Spleen (tissue), 11 donors: ENCODE measurements at regions not wholly inside any gene's neighbourhood (a gene's known extent, or its start where the extent isn't known, plus 50 kb on each side); places are given as distances from the start of the nearest gene placed in this dataset.

Experiments used
- DNase-seq: peaks from one replicate; pipeline ENCODE4 v3.0.0-alpha.2; 2020
- H3K27ac ChIP-seq, 8 donors: fragments of 200-600 bp; sonication (generic) in 7 of 8; 1 replicate in 4 of 8; 2 replicates in 4 of 8; pipeline versions ENCODE4 v1.5.0 to v1.8.0; 2016 to 2021; ENCODE audit warnings: inconsistent platforms in 4 of 8, mild to moderate bottlenecking in 4 of 8, moderate library complexity in 1 of 8
- H3K27me3 ChIP-seq, 7 donors: fragments of 200-600 bp; sonication (generic) in 6 of 7; replicated peaks in 1 of 7; 1 replicate in 4 of 7; 2 replicates in 3 of 7; pipeline versions ENCODE4 v1.5.0 to v1.8.0; 2016 to 2021; ENCODE audit warnings: inconsistent platforms in 3 of 7, mild to moderate bottlenecking in 1 of 7
- H3K36me3 ChIP-seq, 6 donors: fragments of 200-600 bp; sonication (generic) in 5 of 6; 1 replicate in 4 of 6; 2 replicates in 2 of 6; pipeline versions ENCODE4 v1.5.0 to v1.8.0; 2016 to 2021; ENCODE audit warnings: inconsistent platforms in 2 of 6
- H3K4me1 ChIP-seq, 6 donors: fragments of 200-600 bp; sonication (generic) in 5 of 6; 1 replicate in 3 of 6; 2 replicates in 3 of 6; pipeline versions ENCODE4 v1.5.0 to v1.8.0; 2016 to 2021; ENCODE audit warnings: inconsistent platforms in 3 of 6
- H3K4me3 ChIP-seq, 8 donors: fragments of 200-600 bp; sonication (generic) in 7 of 8; 1 replicate in 4 of 8; 2 replicates in 4 of 8; pipeline versions ENCODE4 v1.5.0 to v1.8.0; 2016 to 2021; ENCODE audit warnings: inconsistent platforms in 4 of 8, mild to moderate bottlenecking in 4 of 8, moderate library complexity in 2 of 8
- H3K9me3 ChIP-seq, 8 donors: fragments of 200-600 bp; sonication (generic) in 7 of 8; 1 replicate in 4 of 8; 2 replicates in 4 of 8; pipeline versions ENCODE4 v1.5.0 to v1.8.0; 2016 to 2021; ENCODE audit warnings: inconsistent platforms in 4 of 8
- POLR2A ChIP-seq, 3 donors: fragments of 450-650 bp; IDR thresholded peaks; one replicate each; pipeline ENCODE4 v1.5.1; 2017; ENCODE audit warnings: antibody characterized with exemption in 3 of 3, mild to moderate bottlenecking in 1 of 3
- POLR2AphosphoS5 ChIP-seq, 3 donors: sonication (generic); formaldehyde crosslinking; IDR thresholded peaks; one replicate each; pipeline ENCODE4 v1.5.1; 2017; ENCODE audit warnings: antibody characterized with exemption in 3 of 3
- WGBS, 5 donors: extraction: QIAGEN DNeasy Blood & Tissue Kit in 3 of 5; methylation state at CpG; one replicate each; pipeline versions ENCODE4 v1.1.5 to v1.1.7; 2013 to 2018; 5-methylcytosine and 5-hydroxymethylcytosine counted together
- intact Hi-C: fragments of 100-400 bp; cut with DNase I; formaldehyde crosslinking; loops from one replicate; pipeline ENCODE4 v1.15.0; 2023; ENCODE audit warnings: low total_unique reads
- TF ChIP-seq, protein P1 (sequence below), 11 experiments: fragments of 200-600 bp in 7 of 11; fragments of 450-650 bp in 4 of 11; sonication (generic) in 4 of 11; IDR thresholded peaks in 8 of 11; conservative IDR thresholded peaks in 3 of 11; 1 replicate in 7 of 11; 2 replicates in 4 of 11; pipeline versions ENCODE4 v1.4.0 to v1.8.0; 2016 to 2021; ENCODE audit warnings: antibody characterized with exemption in 11 of 11, inconsistent platforms in 4 of 11, mild to moderate bottlenecking in 1 of 11
- donor health status: healthy with polysubstance abuse.
- donor health status: DM: no; HTN: no; CAD: no; lungs with moderate emphysema.
- donor health status: DM: no; HTN: no; CAD: no.
- donor health status: Bipolar disorder and iron deficiency.
- donor health status: healthy.
- donor health status: DM: no; HTN: no; CAD: no.
- donor health status: DM: yes; HTN: yes; CAD: no.

DNA sequence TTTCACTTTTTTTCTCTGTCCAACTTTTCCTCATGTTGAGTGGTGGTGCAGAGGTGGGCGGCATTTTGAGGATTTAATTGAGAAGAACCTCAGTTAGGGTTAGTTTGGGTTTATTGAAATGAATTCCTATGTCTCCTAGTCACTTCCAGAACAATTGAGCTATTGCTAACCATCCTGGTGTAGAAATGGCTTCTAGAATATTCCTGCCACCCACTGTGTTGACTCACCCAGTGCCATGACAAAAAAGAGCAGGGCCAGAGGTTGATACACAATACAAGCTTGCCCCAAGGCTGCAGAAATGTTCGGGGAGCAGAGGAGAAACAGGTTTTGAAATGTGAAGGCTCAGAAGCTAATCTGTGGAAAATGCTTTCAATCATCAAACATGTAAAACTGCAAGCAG, 167.1 kb upstream of the TRIB2 start:
- Histone ChIP-seq H3K4me3 (no peak overlapping the region), H3K27ac (no peak overlapping the region), H3K27me3 (no peaks in the 10 kb centered on the region), H3K4me1 (peaks cover 0 to 7% (median 1%) of the 10 kb centered on the region in 6 donors), H3K36me3 (no peaks in the 10 kb centered on the region), H3K9me3 (no peaks in the 10 kb centered on the region)
- intact Hi-C loops = no loop called here
- WGBS, 5 donors = 83 to 94% (median 92%) methylated on average over 2 of the region's 2 CpGs
- TF ChIP-seq, protein P1, sequence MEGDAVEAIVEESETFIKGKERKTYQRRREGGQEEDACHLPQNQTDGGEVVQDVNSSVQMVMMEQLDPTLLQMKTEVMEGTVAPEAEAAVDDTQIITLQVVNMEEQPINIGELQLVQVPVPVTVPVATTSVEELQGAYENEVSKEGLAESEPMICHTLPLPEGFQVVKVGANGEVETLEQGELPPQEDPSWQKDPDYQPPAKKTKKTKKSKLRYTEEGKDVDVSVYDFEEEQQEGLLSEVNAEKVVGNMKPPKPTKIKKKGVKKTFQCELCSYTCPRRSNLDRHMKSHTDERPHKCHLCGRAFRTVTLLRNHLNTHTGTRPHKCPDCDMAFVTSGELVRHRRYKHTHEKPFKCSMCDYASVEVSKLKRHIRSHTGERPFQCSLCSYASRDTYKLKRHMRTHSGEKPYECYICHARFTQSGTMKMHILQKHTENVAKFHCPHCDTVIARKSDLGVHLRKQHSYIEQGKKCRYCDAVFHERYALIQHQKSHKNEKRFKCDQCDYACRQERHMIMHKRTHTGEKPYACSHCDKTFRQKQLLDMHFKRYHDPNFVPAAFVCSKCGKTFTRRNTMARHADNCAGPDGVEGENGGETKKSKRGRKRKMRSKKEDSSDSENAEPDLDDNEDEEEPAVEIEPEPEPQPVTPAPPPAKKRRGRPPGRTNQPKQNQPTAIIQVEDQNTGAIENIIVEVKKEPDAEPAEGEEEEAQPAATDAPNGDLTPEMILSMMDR (IDR thresholded peaks at IDR 0.05 in 8 of 11, conservative IDR thresholded peaks at IDR 0.05 in 3 of 11) = no peak
- no peak for TF ChIP-seq POLR2AphosphoS5 (IDR thresholded peaks at IDR 0.05)
- no peak for TF ChIP-seq POLR2A (IDR thresholded peaks at IDR 0.05)
- DNase-seq = no peak

DNA sequence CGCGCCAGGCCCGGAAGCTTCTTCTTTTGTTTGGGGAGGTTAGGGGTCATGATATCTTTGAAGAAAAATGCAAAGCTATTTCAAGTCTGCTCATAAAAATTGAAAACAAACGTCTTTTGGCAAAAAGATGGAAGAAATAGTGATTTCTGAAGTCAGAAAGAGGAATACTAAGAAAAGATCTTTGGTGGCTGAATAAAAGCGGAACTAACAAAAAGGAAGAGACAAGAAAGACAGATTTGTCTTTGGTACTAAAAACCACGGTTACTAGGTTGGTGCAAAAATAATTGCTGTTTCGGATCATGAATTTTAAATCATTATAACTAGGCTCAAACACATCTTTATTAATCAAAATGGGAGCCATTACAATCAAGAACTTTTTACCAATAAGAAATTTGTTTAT, 164.6 kb upstream of the TRIB2 start:
- Histone ChIP-seq H3K4me3 (peak overlapping the region in 2 of 8 donors; percentile 12 to 36), H3K27ac (peak overlapping the region in 1 of 8 donors; percentile 34), H3K36me3 (no peaks in the 10 kb centered on the region), H3K27me3 (no peaks in the 10 kb centered on the region), H3K4me1 (peaks cover 0 to 31% (median 13%) of the 10 kb centered on the region in 6 donors), H3K9me3 (no peaks in the 10 kb centered on the region)
- intact Hi-C loops = no loop called here
- no peak for DNase-seq
- TF ChIP-seq POLR2AphosphoS5 (IDR thresholded peaks at IDR 0.05) = no peak
- TF ChIP-seq, protein P1 (IDR thresholded peaks at IDR 0.05 in 8 of 11, conservative IDR thresholded peaks at IDR 0.05 in 3 of 11) = no peak
- no peak for TF ChIP-seq POLR2A (IDR thresholded peaks at IDR 0.05)
- WGBS, 5 donors = 69 to 82% (median 79%) methylated on average over 7 of the region's 7 CpGs

DNA sequence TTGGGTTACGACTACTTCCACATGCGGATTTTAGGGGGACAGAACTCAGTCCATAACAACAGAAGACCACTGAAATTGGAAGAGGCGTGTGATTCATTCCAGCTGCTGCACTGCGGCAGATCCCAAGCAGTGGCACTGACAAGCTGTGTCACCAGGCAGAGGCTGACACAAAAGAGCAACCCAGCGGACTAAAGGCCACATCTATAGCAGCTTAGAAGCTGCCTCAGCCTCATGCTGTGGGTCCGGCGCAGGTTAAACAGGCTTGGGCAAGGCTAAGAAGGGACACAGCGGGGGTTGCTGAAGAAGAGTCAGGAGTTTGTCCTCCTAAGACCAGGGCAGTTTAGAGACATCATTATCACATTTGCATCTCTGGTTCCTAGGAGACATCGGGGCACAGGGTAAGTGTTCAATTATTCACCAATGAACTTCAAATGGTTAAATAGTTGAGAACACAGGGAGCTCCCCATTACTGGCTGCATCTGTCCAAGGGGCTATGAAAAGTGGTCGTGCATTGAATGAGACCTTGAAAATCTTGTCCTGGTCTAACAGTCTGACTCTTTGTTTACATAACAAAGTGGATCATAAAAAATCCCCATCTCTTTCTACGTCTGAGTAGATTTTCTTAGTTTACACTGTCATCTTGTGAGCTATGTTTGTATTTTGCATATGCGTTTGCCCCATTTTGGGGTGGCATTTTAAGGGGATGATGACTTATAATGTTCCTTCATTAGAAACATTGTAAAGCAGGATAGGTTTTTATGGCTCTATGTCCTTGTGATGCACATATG, 162.3 kb upstream of the TRIB2 start:
- DNase-seq = no peak
- H3K9me3 ChIP-seq = no peaks in the 10 kb centered on the region
- TF ChIP-seq POLR2A (IDR thresholded peaks at IDR 0.05) = no peak
- TF ChIP-seq, protein P1 (IDR thresholded peaks at IDR 0.05 in 8 of 11, conservative IDR thresholded peaks at IDR 0.05 in 3 of 11) = no peak
- TF ChIP-seq POLR2AphosphoS5 (IDR thresholded peaks at IDR 0.05) = no peak
- peaks cover 0 to 31% (median 13%) of the 10 kb centered on the region in 6 donors for H3K4me1 ChIP-seq
- intact Hi-C loops = no loop called here
- no peak overlapping the region for H3K4me3 ChIP-seq
- H3K27me3 ChIP-seq = no peaks in the 10 kb centered on the region
- peak overlapping the region in 1 of 8 donors; percentile 21 for H3K27ac ChIP-seq
- 84 to 89% (median 88%) methylated on average over 12 of the region's 12 CpGs for WGBS, 5 donors
- H3K36me3 ChIP-seq = no peaks in the 10 kb centered on the region

DNA sequence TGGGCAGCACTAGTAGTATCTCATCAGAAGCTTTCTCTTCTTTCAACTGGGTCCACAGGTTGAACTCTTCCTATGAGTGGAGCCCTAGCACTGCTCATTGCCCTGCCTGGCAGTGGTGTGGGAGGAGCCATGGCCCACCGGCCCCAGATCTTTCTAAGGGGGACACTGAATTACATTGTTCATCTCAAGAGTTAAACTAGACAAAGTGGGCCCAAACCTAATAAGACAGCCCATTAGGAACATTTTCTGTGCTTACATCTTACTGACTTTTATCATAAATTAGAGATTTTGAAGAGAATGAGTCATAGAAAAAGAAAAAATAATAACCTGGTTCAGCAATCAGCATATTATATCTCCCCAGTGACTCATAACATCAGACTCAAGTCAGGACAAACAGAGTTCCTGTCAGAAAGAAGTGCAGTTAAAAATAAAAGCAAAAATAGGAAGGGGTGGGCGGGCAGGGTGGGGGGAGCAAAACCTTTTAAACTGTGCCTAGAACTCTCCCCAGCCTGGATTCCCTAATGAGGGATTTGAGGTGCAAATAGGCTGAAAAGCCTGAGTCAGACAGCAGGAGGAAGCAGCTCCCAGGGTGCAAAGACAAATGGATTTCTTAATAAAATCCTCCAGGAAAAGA, 161.6 kb upstream of the TRIB2 start:
- intact Hi-C loops = no loop called here
- DNase-seq = no peak
- Histone ChIP-seq H3K4me1 (peaks cover 0 to 31% (median 13%) of the 10 kb centered on the region in 6 donors), H3K4me3 (no peak overlapping the region), H3K27me3 (no peaks in the 10 kb centered on the region), H3K36me3 (no peaks in the 10 kb centered on the region), H3K27ac (peak overlapping the region in 2 of 8 donors; percentile 18 to 21), H3K9me3 (no peaks in the 10 kb centered on the region)
- WGBS, 5 donors = 32 to 60% (median 42%) methylated on average over 2 of the region's 2 CpGs
- no peak for TF ChIP-seq POLR2A (IDR thresholded peaks at IDR 0.05)
- TF ChIP-seq, protein P1 (IDR thresholded peaks at IDR 0.05 in 8 of 11, conservative IDR thresholded peaks at IDR 0.05 in 3 of 11) = no peak
